ENCODE measurements at regions not wholly inside any gene's neighbourhood (a gene's known extent, or its start where the extent isn't known, plus 50 kb on each side); places are given as distances from the start of the nearest gene placed in this dataset.

DNA sequence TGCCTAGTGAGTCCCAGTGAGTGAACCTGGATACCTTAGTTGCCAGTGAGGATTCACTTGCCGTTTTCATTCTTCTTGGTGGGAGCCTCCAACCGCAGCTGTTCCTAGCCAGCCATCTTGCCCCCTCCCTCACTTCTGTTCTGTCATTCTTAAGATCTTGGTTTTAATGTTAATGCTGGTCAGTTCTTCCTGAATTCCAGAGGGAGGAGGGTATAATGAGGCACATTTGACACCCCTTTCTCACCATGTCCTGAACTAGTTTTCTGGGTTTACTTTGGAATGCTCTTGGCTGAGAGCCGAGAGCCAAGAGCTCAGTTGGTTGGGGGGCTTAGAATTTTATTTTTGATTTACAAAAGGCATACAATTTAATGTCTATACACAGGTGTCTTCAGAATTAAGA lies 78.5 kb upstream of the ADCY1 start:
- DNase-seq (ENCODE audit: low spot score) = no peak
- Histone ChIP-seq H3K4me3 (no peak overlapping the region), H3K36me3 (no peaks in the 10 kb centered on the region), H3K27ac (no peak overlapping the region), H3K27me3 (no peaks in the 10 kb centered on the region), H3K9me3 (no peaks in the 10 kb centered on the region), H3K4me1 (no peaks in the 10 kb centered on the region)
- TF ChIP-seq, protein P1, sequence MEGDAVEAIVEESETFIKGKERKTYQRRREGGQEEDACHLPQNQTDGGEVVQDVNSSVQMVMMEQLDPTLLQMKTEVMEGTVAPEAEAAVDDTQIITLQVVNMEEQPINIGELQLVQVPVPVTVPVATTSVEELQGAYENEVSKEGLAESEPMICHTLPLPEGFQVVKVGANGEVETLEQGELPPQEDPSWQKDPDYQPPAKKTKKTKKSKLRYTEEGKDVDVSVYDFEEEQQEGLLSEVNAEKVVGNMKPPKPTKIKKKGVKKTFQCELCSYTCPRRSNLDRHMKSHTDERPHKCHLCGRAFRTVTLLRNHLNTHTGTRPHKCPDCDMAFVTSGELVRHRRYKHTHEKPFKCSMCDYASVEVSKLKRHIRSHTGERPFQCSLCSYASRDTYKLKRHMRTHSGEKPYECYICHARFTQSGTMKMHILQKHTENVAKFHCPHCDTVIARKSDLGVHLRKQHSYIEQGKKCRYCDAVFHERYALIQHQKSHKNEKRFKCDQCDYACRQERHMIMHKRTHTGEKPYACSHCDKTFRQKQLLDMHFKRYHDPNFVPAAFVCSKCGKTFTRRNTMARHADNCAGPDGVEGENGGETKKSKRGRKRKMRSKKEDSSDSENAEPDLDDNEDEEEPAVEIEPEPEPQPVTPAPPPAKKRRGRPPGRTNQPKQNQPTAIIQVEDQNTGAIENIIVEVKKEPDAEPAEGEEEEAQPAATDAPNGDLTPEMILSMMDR (IDR thresholded peaks at IDR 0.05) = no peak

DNA sequence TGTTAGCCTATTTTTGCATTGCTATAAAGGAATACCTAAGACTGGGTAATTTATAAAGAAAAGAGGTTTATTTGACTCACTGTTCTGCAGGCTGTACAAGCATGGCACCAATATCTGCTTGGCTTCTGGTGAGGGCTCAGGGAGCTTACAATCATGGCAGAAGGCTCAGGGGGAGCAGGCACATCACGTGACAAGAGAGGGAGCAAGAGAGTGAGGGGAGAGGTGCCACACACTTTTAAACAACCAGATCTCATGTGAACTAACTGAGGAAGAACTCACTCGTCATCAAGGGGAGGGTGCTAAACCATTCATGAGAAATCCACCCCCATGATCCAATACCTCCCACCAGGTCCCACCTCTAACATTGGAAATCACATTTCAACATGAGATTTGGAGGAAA lies 73.9 kb upstream of the ADCY1 start:
- Histone ChIP-seq H3K4me1 (no peaks in the 10 kb centered on the region), H3K27me3 (no peaks in the 10 kb centered on the region), H3K9me3 (no peaks in the 10 kb centered on the region), H3K36me3 (no peaks in the 10 kb centered on the region), H3K27ac (no peak overlapping the region), H3K4me3 (no peak overlapping the region)
- no peak for DNase-seq (ENCODE audit: low spot score)
- TF ChIP-seq, protein P1 (IDR thresholded peaks at IDR 0.05) = no peak

DNA sequence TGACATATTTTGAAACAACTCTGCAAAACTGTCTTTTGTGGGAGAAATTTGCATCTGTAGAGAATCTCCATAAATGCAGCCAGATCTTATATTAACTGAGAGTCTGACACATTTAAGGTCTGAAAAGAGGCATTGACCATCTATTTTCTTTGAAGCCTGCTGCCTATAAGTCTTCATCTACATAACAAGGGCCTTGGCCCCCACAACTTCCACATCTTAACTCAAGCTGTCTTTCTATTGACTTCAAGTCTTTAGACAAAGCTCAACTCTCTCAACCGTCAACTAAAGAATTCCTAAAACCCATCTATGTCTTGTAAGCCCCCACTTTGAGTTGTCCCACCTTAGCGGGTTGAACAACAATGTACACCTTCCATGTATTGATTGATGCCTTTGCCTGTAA lies 72.4 kb upstream of the ADCY1 start:
- Histone ChIP-seq H3K27me3 (no peaks in the 10 kb centered on the region), H3K27ac (no peak overlapping the region), H3K9me3 (no peaks in the 10 kb centered on the region), H3K36me3 (no peaks in the 10 kb centered on the region), H3K4me1 (no peaks in the 10 kb centered on the region), H3K4me3 (no peak overlapping the region)
- DNase-seq (ENCODE audit: low spot score) = no peak
- TF ChIP-seq, protein P1 (IDR thresholded peaks at IDR 0.05) = no peak

DNA sequence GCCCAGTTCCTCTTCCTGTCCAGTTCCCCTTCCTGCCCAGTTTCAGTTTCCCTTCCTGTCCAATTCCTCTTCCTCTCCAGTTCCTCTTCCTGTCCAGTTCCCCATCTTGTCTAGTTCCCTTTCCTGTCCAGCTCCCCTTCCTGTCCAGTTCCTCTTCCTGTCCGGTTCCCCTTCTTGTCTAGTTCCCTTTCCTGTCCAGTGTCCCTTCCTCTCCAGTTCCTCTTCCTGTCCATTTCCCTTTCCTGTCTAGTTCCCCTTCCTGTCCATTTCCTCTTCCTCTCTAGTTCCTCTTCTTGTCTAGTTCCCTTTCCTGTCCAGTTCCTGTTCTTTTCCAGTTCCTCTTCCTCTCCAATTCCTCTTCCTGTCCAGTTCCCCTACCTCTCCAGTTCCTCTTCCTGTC lies 68.1 kb upstream of the ADCY1 start:
- peaks cover 0 to 15% of the 10 kb centered on the region in 2 donors for H3K9me3 ChIP-seq
- TF ChIP-seq, protein P1 (IDR thresholded peaks at IDR 0.05) = no peak

DNA sequence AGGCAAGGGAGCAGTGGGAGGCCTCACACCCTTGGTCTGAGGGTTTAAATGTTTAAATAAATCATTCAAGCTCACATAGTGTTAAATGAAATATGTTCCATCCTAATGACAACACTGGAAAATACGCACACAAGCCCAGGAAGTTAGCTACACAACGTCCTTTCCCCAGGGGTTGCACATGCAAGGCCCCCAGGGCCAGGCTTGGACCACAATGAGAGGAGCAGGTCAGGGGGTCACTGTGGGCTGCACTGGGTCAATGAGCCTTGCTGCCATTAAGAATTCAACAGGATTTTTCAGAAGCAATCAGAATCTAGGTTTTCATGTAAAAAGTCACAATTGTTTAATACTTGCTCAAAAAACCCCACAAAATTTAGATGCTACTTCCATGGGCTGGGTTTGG lies 64.9 kb upstream of the ADCY1 start:
- Histone ChIP-seq H3K4me3 (no peak overlapping the region), H3K9me3 (peaks cover 0 to 15% of the 10 kb centered on the region in 2 donors), H3K4me1 (no peaks in the 10 kb centered on the region), H3K27me3 (no peaks in the 10 kb centered on the region), H3K36me3 (no peaks in the 10 kb centered on the region), H3K27ac (no peak overlapping the region)
- TF ChIP-seq, protein P1 (IDR thresholded peaks at IDR 0.05) = no peak
- DNase-seq (ENCODE audit: low spot score) = no peak

More for the DNA sequence above, 68.1 kb upstream of the ADCY1 start:
- no peak for DNase-seq (ENCODE audit: low spot score)
- no peak overlapping the region for H3K4me3 ChIP-seq
- no peaks in the 10 kb centered on the region for H3K27me3 ChIP-seq
- H3K4me1 ChIP-seq = no peaks in the 10 kb centered on the region
- no peaks in the 10 kb centered on the region for H3K36me3 ChIP-seq
- H3K27ac ChIP-seq = no peak overlapping the region

Measured in right atrium auricular region (tissue), 2 donors.